H7 (cell line): ENCODE measurements at regions not wholly inside any gene's neighbourhood (a gene's known extent, or its start where the extent isn't known, plus 50 kb on each side); places are given as distances from the start of the nearest gene placed in this dataset.
"Not testable (repeated sequence)": the region's sequence is repeated elsewhere in the genome, so short reads cannot be mapped to it uniquely, and the experiment has no call there.

ENCODE experiments used
- DNase-seq: peaks from one replicate; pipeline ENCODE4 v3.0.0; 2012
- H3K27me3 ChIP-seq: 2 replicates; pipeline ENCODE4 v1.6.0; 2011; ENCODE audit warnings: mild to moderate bottlenecking, low read length; ENCODE audit not compliant: control insufficient read depth, insufficient read depth
- H3K36me3 ChIP-seq: replicated peaks from 2 replicates; pipeline ENCODE4 v1.5.1; 2011; ENCODE audit warnings: low read length; ENCODE audit not compliant: control insufficient read depth, insufficient read depth
- H3K4me3 ChIP-seq: 2 replicates; pipeline ENCODE4 v1.5.1; 2011; ENCODE audit warnings: low read depth, mild to moderate bottlenecking, control low read depth, low read length, moderate library complexity; ENCODE audit not compliant: insufficient read depth

DNA sequence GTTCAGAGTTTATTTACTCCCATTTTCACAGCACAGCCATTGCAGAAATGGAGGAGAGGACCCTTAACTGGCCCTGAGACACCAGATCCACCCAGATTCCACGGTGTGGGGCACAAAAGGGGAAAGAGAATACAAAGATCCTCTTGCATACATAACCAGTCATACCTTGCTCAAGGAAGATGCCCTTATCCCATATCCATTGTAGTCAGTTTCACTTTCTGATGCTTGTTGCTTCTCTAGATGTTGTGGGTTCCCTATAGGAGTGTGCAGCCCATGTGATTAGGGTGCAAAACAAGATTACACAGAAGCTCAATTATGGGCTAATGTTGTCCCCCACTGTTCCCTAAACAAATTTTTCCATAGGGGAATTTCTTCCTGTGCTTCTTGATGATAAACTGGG, 1309.0 kb upstream of the PABPC4L start:
- H3K27me3 ChIP-seq = no peaks in the 10 kb centered on the region
- DNase-seq = no peak
- H3K4me3 ChIP-seq = no peak overlapping the region
- no peaks in the 10 kb centered on the region for H3K36me3 ChIP-seq

DNA sequence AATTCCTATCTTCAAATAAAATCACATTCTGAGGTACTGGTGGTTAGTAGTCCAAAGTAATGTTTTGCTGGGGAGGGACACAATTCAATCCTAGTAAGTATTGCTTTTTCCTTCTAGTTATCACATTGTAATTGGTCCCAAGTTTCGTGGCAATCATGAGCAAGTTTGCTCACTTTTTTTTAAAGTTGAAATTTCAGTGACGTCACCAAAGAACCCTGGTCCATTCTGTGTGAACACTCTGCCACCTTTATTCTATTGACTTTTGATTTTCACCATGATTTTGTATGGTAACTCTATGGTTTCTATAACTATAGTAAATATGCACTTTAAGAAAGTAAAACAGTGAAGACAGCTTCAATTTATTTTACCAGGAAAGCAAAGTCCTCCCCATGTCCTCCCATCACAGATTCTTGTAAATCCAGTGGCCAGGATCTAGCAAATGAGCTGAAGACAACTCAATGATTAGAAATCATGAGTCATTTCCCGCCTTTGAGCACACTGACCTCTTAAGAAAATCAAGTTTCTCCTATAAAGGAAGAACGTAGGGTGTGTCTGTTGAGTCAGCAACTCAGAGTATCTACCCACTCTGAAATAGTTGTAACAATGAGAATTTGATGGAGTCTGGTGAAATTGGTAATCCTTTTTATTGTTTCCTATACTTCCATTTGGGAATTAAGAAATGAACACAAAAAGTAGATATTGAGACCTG, 1306.6 kb upstream of the PABPC4L start:
- H3K4me3 ChIP-seq = no peak overlapping the region
- H3K27me3 ChIP-seq = no peaks in the 10 kb centered on the region
- DNase-seq = no peak
- H3K36me3 ChIP-seq = no peaks in the 10 kb centered on the region

DNA sequence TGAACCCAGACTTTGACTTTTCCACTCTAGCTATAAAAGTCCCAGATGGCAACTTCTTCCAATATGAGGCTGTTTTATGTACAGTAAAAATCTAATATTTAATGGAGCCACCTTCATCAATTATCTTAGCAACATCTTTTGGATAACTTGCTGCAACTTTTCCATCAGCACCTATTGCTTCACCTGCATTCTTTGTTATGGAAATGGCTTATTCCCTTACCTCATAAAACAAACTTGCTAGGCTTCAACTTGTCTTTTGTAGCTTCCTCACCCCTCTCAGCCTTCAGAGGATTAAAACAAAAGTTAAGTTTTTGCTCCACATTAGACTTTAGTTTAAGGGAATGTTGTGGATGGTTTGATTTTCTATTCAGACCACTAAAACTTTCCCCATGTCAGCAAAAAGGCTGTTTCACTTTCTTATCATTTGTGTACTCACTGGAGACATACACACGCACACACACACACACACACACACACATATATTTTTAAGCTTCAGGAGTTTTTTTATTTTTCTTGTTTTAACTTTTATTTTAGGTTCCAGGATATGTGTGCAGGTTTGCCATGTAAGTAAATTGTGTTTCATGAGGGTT, 1296.1 kb upstream of the PABPC4L start:
- DNase-seq = no peak

DNA sequence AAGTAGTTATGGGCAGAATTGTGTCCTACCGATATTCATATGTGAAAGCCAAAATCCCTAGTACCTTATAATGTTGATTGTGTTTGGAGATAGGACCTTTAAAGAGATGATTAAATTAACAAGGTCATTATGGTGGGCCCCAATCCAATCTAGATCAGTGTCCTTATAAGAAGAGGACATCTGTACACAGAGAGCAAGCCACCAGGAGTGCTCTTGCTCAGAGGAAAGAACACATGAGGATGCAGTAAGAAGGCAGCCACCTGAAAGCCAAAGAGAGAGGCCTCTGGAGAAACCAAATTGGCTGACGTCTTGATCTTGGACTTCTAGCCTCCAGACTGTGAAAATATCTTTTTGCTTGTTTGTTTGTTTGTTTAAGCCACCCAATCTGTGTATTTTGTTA, 1290.8 kb upstream of the PABPC4L start:
- H3K27me3 ChIP-seq = no peaks in the 10 kb centered on the region
- H3K36me3 ChIP-seq = no peaks in the 10 kb centered on the region
- no peak overlapping the region for H3K4me3 ChIP-seq
- DNase-seq = no peak

More for the DNA sequence above, 1296.1 kb upstream of the PABPC4L start:
- Histone ChIP-seq H3K4me3 (no peak overlapping the region), H3K27me3 (no peaks in the 10 kb centered on the region), H3K36me3 (no peaks in the 10 kb centered on the region)

DNA sequence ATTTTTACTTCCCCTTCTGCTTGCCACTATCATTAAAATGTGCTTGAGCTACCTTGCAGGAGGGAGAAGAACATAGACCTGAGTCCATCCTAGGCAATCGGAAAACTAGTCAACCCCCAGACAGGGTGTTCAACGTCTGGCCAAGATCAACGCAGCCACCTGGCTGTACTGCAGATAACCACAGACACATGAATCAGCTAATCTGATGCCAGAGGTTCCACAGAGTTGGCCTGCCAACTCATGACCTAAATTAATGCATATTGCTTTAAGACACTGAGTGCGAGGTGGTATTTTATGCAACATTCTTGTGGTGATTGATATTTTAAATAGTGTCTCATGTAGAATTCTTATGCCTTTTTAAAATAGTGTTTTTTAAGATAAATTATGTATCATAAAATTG, 1283.8 kb upstream of the PABPC4L start:
- Histone ChIP-seq H3K36me3 (no peaks in the 10 kb centered on the region), H3K27me3 (no peaks in the 10 kb centered on the region), H3K4me3 (no peak overlapping the region)
- no peak for DNase-seq

DNA sequence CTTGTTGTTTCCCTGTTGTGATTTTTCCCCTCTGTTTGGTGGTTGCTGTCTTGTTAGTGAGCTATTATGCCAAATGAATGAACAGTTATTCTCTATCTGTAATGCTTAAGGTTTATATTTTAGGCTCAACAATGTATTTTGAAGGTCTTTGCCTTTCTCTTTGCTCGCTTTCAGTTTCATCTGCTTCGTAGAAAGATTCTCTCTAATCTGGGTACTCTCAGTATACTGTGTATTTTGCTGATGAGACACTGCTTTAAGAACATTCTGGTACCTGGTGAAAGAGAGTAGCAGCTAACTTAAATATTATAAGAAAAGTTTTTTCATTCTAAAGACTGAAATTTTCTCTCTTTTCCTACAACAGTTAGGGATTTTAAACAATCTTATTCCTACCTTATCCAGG, 1274.7 kb upstream of the PABPC4L start:
- Histone ChIP-seq H3K36me3 (no peaks in the 10 kb centered on the region), H3K4me3 (no peak overlapping the region), H3K27me3 (no peaks in the 10 kb centered on the region)
- no peak for DNase-seq

DNA sequence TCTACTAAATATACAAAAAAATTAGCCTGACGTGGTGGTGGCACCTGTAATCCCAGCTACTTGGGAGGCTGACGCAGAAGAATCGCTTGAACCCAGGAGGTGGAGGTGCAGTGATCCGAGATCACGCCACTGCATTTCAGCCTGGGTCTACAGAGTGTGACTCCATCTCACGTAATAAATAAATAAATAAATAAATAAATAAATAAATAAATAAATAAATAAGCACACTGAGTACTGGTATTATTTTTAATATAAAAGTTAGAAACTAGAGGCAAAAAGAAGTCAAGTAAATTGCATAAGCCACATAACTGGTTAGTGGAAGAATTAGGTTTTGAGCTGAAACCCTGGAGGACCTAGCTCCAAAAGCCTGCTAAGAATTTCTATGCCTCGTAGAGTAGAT, 1262.7 kb upstream of the PABPC4L start:
- DNase-seq = no peak
- no peaks in the 10 kb centered on the region for H3K36me3 ChIP-seq
- no peak overlapping the region for H3K4me3 ChIP-seq
- no peaks in the 10 kb centered on the region for H3K27me3 ChIP-seq

DNA sequence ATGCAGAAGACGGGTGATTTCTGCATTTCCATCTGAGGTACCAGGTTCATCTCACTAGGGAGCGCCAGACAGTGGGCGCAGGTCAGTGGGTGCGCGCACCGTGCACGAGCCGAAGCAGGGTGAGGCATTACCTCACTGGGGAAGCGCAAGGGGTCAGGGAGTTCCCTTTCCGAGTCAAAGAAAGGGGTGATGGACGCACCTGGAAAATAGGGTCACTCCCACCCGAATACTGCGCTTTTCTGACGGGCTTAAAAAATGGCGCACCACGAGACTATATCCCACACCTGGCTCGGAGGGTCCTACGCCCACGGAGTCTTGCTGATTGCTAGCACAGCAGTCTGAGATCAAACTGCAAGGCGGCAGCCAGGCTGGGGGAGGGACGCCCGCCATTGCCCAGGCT, 1246.0 kb upstream of the PABPC4L start:
- H3K36me3 ChIP-seq, H3K27me3 ChIP-seq, DNase-seq, H3K4me3 ChIP-seq: not testable (repeated sequence)

DNA sequence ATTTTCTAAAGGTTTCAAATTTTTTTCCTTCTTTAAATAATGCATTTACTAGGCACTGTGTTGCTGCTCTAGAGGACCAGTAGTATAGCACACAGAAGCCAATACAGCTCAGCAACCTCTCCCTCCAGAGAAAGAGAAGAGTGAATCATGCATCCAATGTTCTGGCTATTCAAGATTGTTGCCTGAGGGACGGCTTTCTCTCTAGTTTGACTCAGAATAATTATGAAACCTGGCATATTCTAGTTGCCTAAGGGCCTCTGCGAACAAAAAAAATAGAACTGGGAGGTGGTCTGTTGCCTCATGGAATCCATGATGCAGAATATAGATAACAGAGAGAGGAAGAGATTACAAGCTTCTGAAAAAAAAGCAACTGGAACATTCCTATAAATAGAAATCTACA, 1233.3 kb upstream of the PABPC4L start:
- Histone ChIP-seq H3K4me3 (no peak overlapping the region), H3K27me3 (no peaks in the 10 kb centered on the region), H3K36me3 (no peaks in the 10 kb centered on the region)
- no peak for DNase-seq

DNA sequence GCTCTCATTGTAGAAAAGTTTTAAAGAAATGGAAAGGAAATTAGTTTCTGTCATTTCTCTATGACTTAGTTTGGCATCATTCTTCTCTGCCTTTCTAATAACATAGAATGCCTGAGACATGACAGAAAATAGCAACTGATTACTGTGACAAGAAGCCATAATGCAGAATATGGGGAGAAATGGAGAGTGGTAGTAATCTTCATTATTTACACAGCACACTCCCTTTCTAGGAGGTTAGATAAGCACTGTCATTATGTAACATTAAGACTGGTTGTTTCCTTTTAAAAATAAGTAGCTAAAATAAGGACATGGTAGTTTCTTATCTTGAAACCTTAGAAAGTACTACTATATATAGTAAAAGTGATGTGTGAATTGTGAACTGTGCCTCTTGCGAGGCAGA, 1227.9 kb upstream of the PABPC4L start:
- DNase-seq = no peak
- no peaks in the 10 kb centered on the region for H3K36me3 ChIP-seq
- no peaks in the 10 kb centered on the region for H3K27me3 ChIP-seq
- no peak overlapping the region for H3K4me3 ChIP-seq

DNA sequence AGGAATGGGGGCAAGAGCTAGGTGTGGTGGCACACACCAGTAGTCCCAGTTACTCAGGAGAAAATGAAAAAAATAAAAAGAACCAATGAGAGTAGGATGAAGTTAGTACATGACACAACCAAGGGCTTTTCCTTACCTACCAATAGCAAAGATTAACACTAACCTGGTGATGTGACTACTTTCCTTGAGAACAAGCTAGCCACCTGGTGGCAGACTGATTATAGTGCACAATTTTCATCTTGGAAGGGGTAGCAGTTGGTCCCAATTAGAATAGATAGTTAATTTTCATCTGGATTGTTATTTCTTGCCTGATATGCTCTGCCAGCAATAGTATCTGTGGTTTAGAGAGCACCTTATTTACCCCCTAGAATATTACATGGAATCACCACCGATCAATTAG, 1216.8 kb upstream of the PABPC4L start:
- DNase-seq = peak; percentile 14
- H3K4me3 ChIP-seq = no peak overlapping the region
- no peaks in the 10 kb centered on the region for H3K36me3 ChIP-seq
- no peaks in the 10 kb centered on the region for H3K27me3 ChIP-seq

DNA sequence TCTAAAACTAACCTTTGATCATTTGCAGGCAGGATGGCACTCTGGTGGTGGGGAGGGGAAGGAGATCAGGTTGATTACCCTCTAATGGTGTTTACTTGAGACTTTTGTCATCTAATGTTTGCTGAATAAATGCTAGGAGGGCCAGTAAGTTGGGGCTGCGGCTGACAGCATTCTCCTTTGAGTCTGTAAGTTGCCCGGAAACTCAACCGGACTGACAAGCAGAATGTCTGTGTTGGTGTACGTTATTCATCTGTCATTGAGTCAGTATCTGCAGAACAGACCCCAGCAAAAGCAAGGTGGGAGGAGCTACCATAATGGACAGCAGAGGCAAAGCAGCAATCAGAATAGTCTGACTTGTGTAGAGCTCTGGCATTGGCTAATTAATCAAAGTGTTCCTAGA, 1210.6 kb upstream of the PABPC4L start:
- H3K4me3 ChIP-seq = no peak overlapping the region
- DNase-seq = no peak
- no peaks in the 10 kb centered on the region for H3K36me3 ChIP-seq
- H3K27me3 ChIP-seq = no peaks in the 10 kb centered on the region

DNA sequence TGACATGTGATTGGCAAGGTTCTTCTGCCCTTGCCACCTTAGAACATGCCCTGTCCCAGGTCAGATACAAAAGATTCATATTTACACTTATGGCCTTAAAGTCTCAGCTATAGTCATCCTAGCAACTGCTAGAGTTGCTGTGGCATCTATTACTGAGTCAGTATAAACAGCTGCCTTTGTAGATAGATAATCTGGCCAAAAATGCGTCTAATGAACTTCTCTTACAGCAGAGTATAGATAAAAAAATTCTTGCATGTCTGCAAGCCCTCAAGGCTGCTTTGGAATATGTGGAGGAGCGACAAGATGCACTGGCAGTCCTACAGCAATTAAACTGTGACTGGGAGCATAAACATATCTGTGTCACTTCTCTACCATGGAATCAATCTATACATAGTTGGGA, 1209.7 kb upstream of the PABPC4L start:
- H3K36me3 ChIP-seq = no peaks in the 10 kb centered on the region
- no peak for DNase-seq
- H3K27me3 ChIP-seq = no peaks in the 10 kb centered on the region
- no peak overlapping the region for H3K4me3 ChIP-seq

DNA sequence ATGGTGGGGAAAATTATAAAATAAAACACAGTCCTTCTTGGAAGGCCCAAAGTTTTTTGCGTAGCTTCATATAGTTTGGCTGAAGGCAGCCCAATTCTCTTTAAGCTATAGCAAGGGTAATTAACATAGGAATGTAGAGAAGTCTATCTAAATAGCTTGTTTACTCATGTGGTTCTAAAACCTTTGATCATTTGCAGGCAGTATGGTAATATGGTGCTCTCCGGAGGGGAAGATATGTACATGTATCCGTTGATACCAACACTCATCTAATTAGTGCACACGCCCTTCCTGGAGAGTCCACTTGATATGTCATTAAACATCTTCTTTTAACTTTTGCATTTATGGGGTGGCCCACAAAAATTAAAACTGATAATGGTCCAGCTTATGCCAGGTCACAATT, 1207.7 kb upstream of the PABPC4L start:
- H3K27me3 ChIP-seq, DNase-seq, H3K36me3 ChIP-seq: not testable (repeated sequence)

DNA sequence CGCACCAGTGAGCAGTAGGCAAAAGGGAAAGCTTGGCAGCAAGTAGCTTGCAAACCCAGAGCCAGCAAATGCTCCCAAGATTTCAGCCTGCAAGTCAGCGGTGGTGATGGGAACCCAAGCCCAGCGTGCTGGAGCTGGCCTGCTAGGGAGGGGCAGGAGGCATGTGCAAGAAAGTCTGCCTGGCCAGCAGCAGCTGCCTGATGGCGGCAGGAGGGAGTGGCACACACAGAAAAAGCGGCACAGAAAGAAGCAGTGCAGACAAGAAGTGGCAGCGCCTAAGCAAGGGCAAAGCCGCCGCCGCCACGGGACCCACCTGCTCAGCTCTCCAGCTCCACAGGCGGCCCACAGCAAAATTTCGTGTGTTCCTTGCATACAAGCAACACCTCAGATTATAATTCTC, 1206.5 kb upstream of the PABPC4L start:
- H3K4me3 ChIP-seq = no peak overlapping the region
- peak; percentile 6 for DNase-seq
- H3K36me3 ChIP-seq = no peaks in the 10 kb centered on the region
- no peaks in the 10 kb centered on the region for H3K27me3 ChIP-seq

More for the DNA sequence above, 1207.7 kb upstream of the PABPC4L start:
- not testable (repeated sequence) for H3K4me3 ChIP-seq

DNA sequence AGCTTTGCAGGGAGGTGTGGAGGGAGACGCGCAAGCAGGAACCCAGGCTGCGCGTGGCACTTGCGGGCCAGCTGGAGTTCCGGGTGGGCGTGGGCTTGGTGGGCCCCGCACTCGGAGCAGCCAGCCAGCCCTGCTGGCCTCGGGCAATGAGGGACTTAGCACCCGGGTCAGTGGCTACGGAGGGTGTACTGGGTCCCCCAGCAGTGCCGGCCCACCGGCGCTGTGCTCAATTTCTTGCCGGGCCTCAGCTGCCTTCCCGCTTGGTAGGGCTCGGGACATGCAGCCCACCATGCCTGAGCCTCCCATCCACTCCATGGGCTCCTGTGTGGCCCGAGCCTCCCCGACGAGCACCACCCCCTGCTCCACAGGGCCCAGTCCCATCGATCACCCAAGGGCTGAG, 1205.0 kb upstream of the PABPC4L start:
- not testable (repeated sequence) for H3K36me3 ChIP-seq, DNase-seq, H3K4me3 ChIP-seq, H3K27me3 ChIP-seq
